ENCODE measurements at regions not wholly inside any gene's neighbourhood (a gene's known extent, or its start where the extent isn't known, plus 50 kb on each side); places are given as distances from the start of the nearest gene placed in this dataset.

- TF ChIP-seq CTCF (IDR thresholded peaks at IDR 0.05) (no peak), EZH2phosphoT487 (IDR thresholded peaks at IDR 0.05) (no peak), EZH2 (IDR thresholded peaks at IDR 0.05) (no peak)
Measured at GRCh38 chr2:128378231-128379020, 59.8 kb upstream of the HS6ST1 start.

All from neural progenitor cell (in vitro differentiated cells).